ENCODE measurements at regions not wholly inside any gene's neighbourhood (a gene's known extent, or its start where the extent isn't known, plus 50 kb on each side); places are given as distances from the start of the nearest gene placed in this dataset.

DNA sequence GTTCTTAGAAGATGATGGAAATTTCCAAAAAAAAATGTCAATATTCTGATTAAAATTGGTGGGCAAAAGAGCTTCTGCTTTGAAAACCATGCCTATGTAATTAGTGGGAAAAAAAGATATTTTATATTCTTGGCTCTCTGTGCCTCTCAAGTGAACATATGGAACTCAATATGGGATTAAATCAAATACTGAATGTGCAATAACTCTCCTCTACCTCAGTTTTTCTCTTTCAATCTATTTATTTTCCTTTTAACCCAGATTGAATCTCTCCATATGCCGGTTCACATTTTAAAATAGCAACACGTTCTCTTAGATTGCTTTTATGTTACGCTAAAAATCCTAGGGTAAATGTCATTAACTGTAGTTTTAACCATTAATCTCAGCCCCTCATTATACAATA lies 224.2 kb upstream of the PABPC4L start:
- TF ChIP-seq EZH2 (IDR thresholded peaks at IDR 0.05; ENCODE audit: insufficient read depth, poor library complexity, severe bottlenecking) (no peak), EZH2phosphoT487 (IDR thresholded peaks at IDR 0.05; ENCODE audit: insufficient read depth, low read depth) (no peak)

Measured in GM23248 (cell line).